H1 (cell line): ENCODE measurements at regions not wholly inside any gene's neighbourhood (a gene's known extent, or its start where the extent isn't known, plus 50 kb on each side); places are given as distances from the start of the nearest gene placed in this dataset.

Experiments
- CTCF ChIA-PET: fragments of 300-600 bp; sonication (Branson Sonifier 250); formaldehyde crosslinking; loops from one replicate; lab custom pipeline; 2021; ENCODE audit not compliant: partially characterized antibody; lab: Charles Lee
- POLR2A ChIA-PET: fragments of 300-600 bp; sonication (Branson Sonifier 250); formaldehyde crosslinking; loops from one replicate; lab custom pipeline; 2021; ENCODE audit warnings: inconsistent platforms; ENCODE audit not compliant: partially characterized antibody; lab: Charles Lee
- DNase-seq, 2 experiments: peaks; one replicate each; pipeline versions ENCODE4 v3.0.0 to v3.0.0-alpha.2; 2010 to 2022; ENCODE audit warnings: low spot score in 2 of 2, low read depth in 1 of 2, mixed read lengths in 1 of 2
- FAIRE-seq: peaks from 2 replicates; lab custom pipeline; 2011; peaks lifted over from hg19 to GRCh38; lab: Jason Lieb, UNC
- H2AFZ ChIP-seq: 2 replicates; pipeline ENCODE4 v1.8.1; 2012; ENCODE audit warnings: low read length, inconsistent platforms
- H2AK5ac ChIP-seq: 2 replicates; pipeline ENCODE4 v1.6.1; 2013; ENCODE audit warnings: low read depth, low read length
- H2BK120ac ChIP-seq: replicated peaks from 2 replicates; pipeline ENCODE3; 2013; ENCODE audit warnings: low read depth, low read length, inconsistent platforms
- H2BK12ac ChIP-seq: 2 replicates; pipeline ENCODE4 v1.6.1; 2013; ENCODE audit warnings: low read depth, low read length
- H2BK15ac ChIP-seq: 2 replicates; pipeline ENCODE4 v1.6.1; 2013; ENCODE audit warnings: low read length
- H2BK20ac ChIP-seq: 2 replicates; pipeline ENCODE4 v1.6.1; 2013; ENCODE audit warnings: low read length
- H2BK5ac ChIP-seq: 2 replicates; pipeline ENCODE4 v1.6.1; 2013; ENCODE audit warnings: low read depth, low read length
- H3K14ac ChIP-seq: 2 replicates; pipeline ENCODE4 v1.6.1; 2013; ENCODE audit warnings: inconsistent platforms; ENCODE audit not compliant: insufficient read length
- H3K18ac ChIP-seq: 2 replicates; pipeline ENCODE4 v1.6.1; 2013; ENCODE audit warnings: low read length; ENCODE audit errors: extremely low read depth
- H3K23ac ChIP-seq: 2 replicates; pipeline ENCODE4 v1.6.1; 2013; ENCODE audit warnings: inconsistent platforms; ENCODE audit not compliant: insufficient read length
- H3K23me2 ChIP-seq: 2 replicates; pipeline ENCODE4 v1.6.1; 2013; ENCODE audit warnings: low read depth, low read length
- H3K27ac ChIP-seq: 2 replicates; pipeline ENCODE4 v1.6.1; 2011; ENCODE audit warnings: low read depth, low read length, inconsistent platforms
- H3K27me3 ChIP-seq, 4 experiments: replicated peaks in 1 of 4; 1 replicate in 1 of 4; 2 replicates in 3 of 4; pipeline versions ENCODE4 v1.6.1 to v1.8.1; 2011 to 2013; ENCODE audit warnings: low read length in 3 of 4, mild to moderate bottlenecking in 3 of 4, inconsistent platforms in 2 of 4, mixed read lengths in 2 of 4, moderate library complexity in 1 of 4; ENCODE audit not compliant: control insufficient read depth in 3 of 4, insufficient read depth in 3 of 4; ENCODE audit errors: extremely low read depth in 1 of 4
- H3K36me3 ChIP-seq, 4 experiments: 2 replicates each; pipeline versions ENCODE4 v1.6.1 to v1.8.1; 2011 to 2013; ENCODE audit warnings: mild to moderate bottlenecking in 4 of 4, low read length in 3 of 4, moderate library complexity in 2 of 4, control low read depth in 1 of 4, inconsistent platforms in 1 of 4; ENCODE audit not compliant: insufficient read depth in 4 of 4, control insufficient read depth in 2 of 4
- H3K4ac ChIP-seq: replicated peaks from 2 replicates; pipeline ENCODE3; 2013; ENCODE audit warnings: low read length, low read depth, mixed read lengths, inconsistent platforms; ENCODE audit not compliant: insufficient read length
- H3K4me1 ChIP-seq, 4 experiments: replicated peaks in 1 of 4; 1 replicate in 1 of 4; 2 replicates in 3 of 4; pipeline versions ENCODE4 v1.6.1 to v1.8.1; 2011 to 2013; ENCODE audit warnings: low read length in 3 of 4, inconsistent platforms in 2 of 4, mixed read lengths in 1 of 4; ENCODE audit not compliant: insufficient read depth in 4 of 4, control insufficient read depth in 3 of 4
- H3K4me2 ChIP-seq, 2 experiments: 2 replicates each; pipeline versions ENCODE4 v1.6.1 to v1.8.1; 2011 to 2013; ENCODE audit warnings: low read depth in 2 of 2, low read length in 2 of 2, control low read depth in 1 of 2, inconsistent platforms in 1 of 2, mild to moderate bottlenecking in 1 of 2; ENCODE audit not compliant: insufficient read depth in 1 of 2
- H3K4me3 ChIP-seq, 4 experiments: fragments of 200-600, 300-600 bp in 1 of 4; sonication (generic), shearing (Covaris generic), sonication (Bioruptor Twin) in 1 of 4; 2 replicates each; pipeline versions ENCODE4 v1.5.1 to v1.8.1; 2011 to 2016; ENCODE audit warnings: low read length in 4 of 4, low read depth in 3 of 4, control low read depth in 2 of 4, inconsistent platforms in 2 of 4, mild to moderate bottlenecking in 2 of 4, mixed read lengths in 1 of 4, moderate library complexity in 1 of 4; ENCODE audit not compliant: insufficient read depth in 2 of 4; ENCODE audit errors: extremely low read depth in 1 of 4
- H3K56ac ChIP-seq: replicated peaks from 2 replicates; pipeline ENCODE3; 2013; ENCODE audit warnings: low read depth, mild to moderate bottlenecking, mixed read lengths, low read length, inconsistent platforms; ENCODE audit not compliant: insufficient read length
- H3K79me1 ChIP-seq: 2 replicates; pipeline ENCODE4 v1.6.1; 2013; ENCODE audit warnings: low read depth, low read length, control low read depth
- H3K79me2 ChIP-seq, 2 experiments: 2 replicates each; pipeline versions ENCODE4 v1.6.1 to v1.8.1; 2012 to 2013; ENCODE audit warnings: low read length in 2 of 2, mild to moderate bottlenecking in 2 of 2, inconsistent platforms in 1 of 2; ENCODE audit not compliant: insufficient read depth in 2 of 2, control insufficient read depth in 1 of 2
- H3K9ac ChIP-seq, 4 experiments: replicated peaks in 1 of 4; 1 replicate in 1 of 4; 2 replicates in 3 of 4; pipeline versions ENCODE4 v1.6.1 to v1.8.1; 2011 to 2013; ENCODE audit warnings: low read depth in 3 of 4, low read length in 3 of 4, control low read depth in 2 of 4, mild to moderate bottlenecking in 2 of 4, moderate library complexity in 2 of 4, inconsistent platforms in 1 of 4; ENCODE audit errors: extremely low read depth in 1 of 4
- H3K9me3 ChIP-seq, 2 experiments: 2 replicates each; pipeline versions ENCODE4 v1.6.1 to v1.8.1; 2012 to 2013; ENCODE audit warnings: mild to moderate bottlenecking in 2 of 2, moderate library complexity in 2 of 2, control low read depth in 1 of 2, inconsistent platforms in 1 of 2, low read depth in 1 of 2, low read length in 1 of 2, mixed read lengths in 1 of 2; ENCODE audit not compliant: insufficient read depth in 2 of 2
- H4K20me1 ChIP-seq, 2 experiments: replicated peaks in 1 of 2; 2 replicates each; pipeline versions ENCODE3 to v1.8.1; 2011 to 2013; ENCODE audit warnings: inconsistent platforms in 2 of 2, low read length in 2 of 2, mild to moderate bottlenecking in 1 of 2; ENCODE audit not compliant: insufficient read depth in 2 of 2, control insufficient read depth in 1 of 2
- H4K5ac ChIP-seq: 2 replicates; pipeline ENCODE4 v1.6.1; 2013; ENCODE audit warnings: low read length, low read depth, mixed read lengths, inconsistent platforms; ENCODE audit not compliant: insufficient read length
- H4K8ac ChIP-seq: 2 replicates; pipeline ENCODE4 v1.8.0; 2013; ENCODE audit warnings: mild to moderate bottlenecking, moderate library complexity, low read length, inconsistent platforms; ENCODE audit not compliant: insufficient read depth; ENCODE audit errors: extremely low read depth
- H4K91ac ChIP-seq: replicated peaks from 2 replicates; pipeline ENCODE3; 2013; ENCODE audit warnings: low read length, mixed read lengths, inconsistent platforms; ENCODE audit not compliant: insufficient read length
- CEBPB ChIP-seq: IDR thresholded peaks from 2 replicates; pipeline ENCODE4 v1.6.1; 2012; ENCODE audit warnings: low read depth, low read length
- GTF2F1 ChIP-seq: IDR thresholded peaks from 2 replicates; pipeline ENCODE4 v1.6.1; 2012; ENCODE audit warnings: low read depth, low read length, improper control_type of control experiment, borderline replicate concordance
- KDM4A ChIP-seq: IDR thresholded peaks from one replicate; pipeline ENCODE4 v1.7.1; 2012; ENCODE audit warnings: low read depth, mild to moderate bottlenecking, moderate library complexity, low read length, inconsistent platforms; ENCODE audit not compliant: severe bottlenecking
- KDM5A ChIP-seq: fragments of 200-600 bp; IDR thresholded peaks from 2 replicates; pipeline ENCODE4 v1.7.1; 2012; ENCODE audit warnings: mild to moderate bottlenecking, low read length, inconsistent platforms, mixed read lengths
- NRF1 ChIP-seq: IDR thresholded peaks from 2 replicates; pipeline ENCODE4 v1.6.1; 2011; ENCODE audit warnings: mild to moderate bottlenecking, low read depth, low read length, improper control_type of control experiment
- RFX5 ChIP-seq: IDR thresholded peaks from 2 replicates; pipeline ENCODE4 v1.6.1; 2011; ENCODE audit warnings: low read depth, low read length, improper control_type of control experiment, borderline replicate concordance
- SAP30 ChIP-seq: fragments of 300-600 bp; sonication (generic); IDR thresholded peaks from 2 replicates; pipeline ENCODE4 v1.7.1; 2012; ENCODE audit warnings: low read length, moderate library complexity, mild to moderate bottlenecking, inconsistent platforms; ENCODE audit not compliant: insufficient read depth, insufficient replicate concordance
- SIN3A ChIP-seq, 2 experiments: IDR thresholded peaks in 1 of 2; conservative IDR thresholded peaks in 1 of 2; 2 replicates each; pipeline ENCODE4 v1.6.1; 2011 to 2012; ENCODE audit warnings: low read length in 2 of 2, improper control_type of control experiment in 1 of 2, low read depth in 1 of 2, mild to moderate bottlenecking in 1 of 2
- SUZ12 ChIP-seq: fragments of 200-600 bp; sonication (generic); IDR thresholded peaks from 2 replicates; pipeline ENCODE4 v1.6.1; 2012; ENCODE audit warnings: mild to moderate bottlenecking, inconsistent platforms, low read length, moderate library complexity, mixed read lengths
- TAF1 ChIP-seq: IDR thresholded peaks from 2 replicates; pipeline ENCODE4 v1.6.1; 2011; ENCODE audit warnings: mild to moderate bottlenecking, low read depth, low read length
- USF2 ChIP-seq: IDR thresholded peaks from 2 replicates; pipeline ENCODE4 v1.6.1; 2011; ENCODE audit warnings: low read length, improper control_type of control experiment
- WGBS, 2 experiments: shearing (Covaris generic) in 1 of 2; methylation state at CpG; one replicate each; pipeline versions ENCODE4 v1.1.6 to v1.1.7; 2013 to 2015; ENCODE audit warnings: low lambda C conversion rate in 2 of 2, mixed read lengths in 2 of 2, inconsistent platforms in 1 of 2, low coverage in 1 of 2, missing lambda C conversion rate in 1 of 2; ENCODE audit not compliant: insufficient replicate concordance in 2 of 2, insufficient coverage in 1 of 2, insufficient read length in 1 of 2; ENCODE audit errors: extremely low coverage in 1 of 2, missing lambda C conversion rate in 1 of 2; 5-methylcytosine and 5-hydroxymethylcytosine counted together

- H2BK5ac ChIP-seq, result no peak overlapping the region
- no peaks in the 10 kb centered on the region for H3K23me2 ChIP-seq
- no peak overlapping the region for H3K4me2 ChIP-seq
- no peaks in the 10 kb centered on the region for H3K79me1 ChIP-seq
- H3K9ac ChIP-seq, result no peak overlapping the region
- no peak overlapping the region for H2BK20ac ChIP-seq
- FAIRE-seq, result no peak
- H2BK120ac ChIP-seq, result no peak overlapping the region
- no peak overlapping the region for H3K18ac ChIP-seq
- no peak overlapping the region for H3K14ac ChIP-seq
- ChIA-PET CTCF (interaction anchor here (0.6 to 1.7 kb wide), 6 partner anchors 8 to 42 kb away, joined by 3 to 5 read pairs (median 4); no protein-coding TSS in a partner anchor), POLR2A (no interaction called here)
- H3K36me3 ChIP-seq, result no peaks in the 10 kb centered on the region
- H3K4me1 ChIP-seq, result no peaks in the 10 kb centered on the region
- no peak overlapping the region for H4K8ac ChIP-seq
- H4K5ac ChIP-seq, result no peak overlapping the region
- no peak overlapping the region for H3K56ac ChIP-seq
- H2AK5ac ChIP-seq, result no peak overlapping the region
- WGBS, 2 experiments, result 92% methylated on average over 3 of the region's 3 CpGs; no CpG with 5 or more reads in 1 of the 2 experiments
- H3K9me3 ChIP-seq, result no peaks in the 10 kb centered on the region
- no peak overlapping the region for H2BK15ac ChIP-seq
- H3K23ac ChIP-seq, result no peak overlapping the region
- no peak for DNase-seq
- H3K4ac ChIP-seq, result no peak overlapping the region
- no peaks in the 10 kb centered on the region for H4K20me1 ChIP-seq
- no peak overlapping the region for H3K4me3 ChIP-seq
- H3K79me2 ChIP-seq, result no peaks in the 10 kb centered on the region
- no peak overlapping the region for H2AFZ ChIP-seq
- H2BK12ac ChIP-seq, result no peak overlapping the region
- no peak overlapping the region for H4K91ac ChIP-seq
- H3K27me3 ChIP-seq, result no peaks in the 10 kb centered on the region
- H3K27ac ChIP-seq, result no peak overlapping the region
- TF ChIP-seq USF2, result no peak
- no peak for TF ChIP-seq SAP30
- TF ChIP-seq KDM5A, result no peak
- no peak for TF ChIP-seq CEBPB
- TF ChIP-seq SUZ12, result no peak
- no peak for TF ChIP-seq KDM4A
- TF ChIP-seq SIN3A (conservative IDR thresholded peaks at IDR 0.05 in 1 of 2, IDR thresholded peaks at IDR 0.05 in 1 of 2; ENCODE audit: low read depth in 1 of 2, low read length in 2 of 2), result no peak
- TF ChIP-seq NRF1, result no peak
- TF ChIP-seq GTF2F1, result no peak
- no peak for TF ChIP-seq TAF1
- TF ChIP-seq RFX5, result no peak
Measured at GRCh38 chr12:98449584-98449983, 65.8 kb upstream of the TMPO start.
